Keratinocyte (primary cell): ENCODE measurements at regions not wholly inside any gene's neighbourhood (a gene's known extent, or its start where the extent isn't known, plus 50 kb on each side); places are given as distances from the start of the nearest gene placed in this dataset.

Experiments
- DNase-seq: peaks from one replicate; pipeline ENCODE4 v3.0.0-alpha.2; 2011; ENCODE audit warnings: low read depth, missing footprints, low spot score
- FAIRE-seq: peaks from 2 replicates; lab custom pipeline; 2011; peaks lifted over from hg19 to GRCh38; lab: Jason Lieb, UNC
- H2AFZ ChIP-seq: 2 replicates; pipeline ENCODE4 v1.6.0; 2012; ENCODE audit warnings: low read length, control low read depth, inconsistent platforms; ENCODE audit not compliant: control insufficient read depth
- H3K27ac ChIP-seq: 2 replicates; pipeline ENCODE4 v1.5.1; 2011; ENCODE audit warnings: low read length; ENCODE audit not compliant: control insufficient read depth, insufficient read depth
- H3K27me3 ChIP-seq: 3 replicates; pipeline ENCODE4 v1.6.0; 2011; ENCODE audit warnings: low read length; ENCODE audit not compliant: control insufficient read depth, insufficient read depth; ENCODE audit errors: extremely low read depth
- H3K36me3 ChIP-seq, 2 experiments: 2 replicates in 1 of 2; 3 replicates in 1 of 2; pipeline ENCODE4 v1.5.1; 2011; ENCODE audit warnings: low read length in 2 of 2, mild to moderate bottlenecking in 1 of 2; ENCODE audit not compliant: control insufficient read depth in 2 of 2, insufficient read depth in 2 of 2; ENCODE audit errors: extremely low read depth in 1 of 2
- H3K4me1 ChIP-seq: 3 replicates; pipeline ENCODE4 v1.5.1; 2011; ENCODE audit warnings: low read length; ENCODE audit not compliant: control insufficient read depth, insufficient read depth; ENCODE audit errors: extremely low read depth
- H3K4me2 ChIP-seq: 3 replicates; pipeline ENCODE4 v1.6.0; 2011; ENCODE audit warnings: low read depth, low read length; ENCODE audit not compliant: control insufficient read depth, insufficient read depth; ENCODE audit errors: extremely low read depth
- H3K4me3 ChIP-seq, 3 experiments: fragments of 200-600 bp in 1 of 3; sonication (generic) in 1 of 3; 2 replicates in 2 of 3; 3 replicates in 1 of 3; pipeline ENCODE4 v1.5.1; 2011 to 2016; ENCODE audit warnings: low read length in 3 of 3, mild to moderate bottlenecking in 3 of 3, control low read depth in 2 of 3, inconsistent platforms in 1 of 3, low read depth in 1 of 3, mixed read lengths in 1 of 3, mixed run types in 1 of 3, moderate library complexity in 1 of 3; ENCODE audit not compliant: control insufficient read depth in 2 of 3, insufficient read depth in 2 of 3; ENCODE audit errors: extremely low read depth in 1 of 3
- H3K79me2 ChIP-seq: 2 replicates; pipeline ENCODE4 v1.6.0; 2012; ENCODE audit warnings: low read length; ENCODE audit not compliant: control insufficient read depth, insufficient read depth
- H3K9ac ChIP-seq: 3 replicates; pipeline ENCODE4 v1.6.0; 2011; ENCODE audit warnings: low read length; ENCODE audit not compliant: control insufficient read depth, insufficient read depth; ENCODE audit errors: extremely low read depth
- H3K9me1 ChIP-seq: 3 replicates; pipeline ENCODE4 v1.6.0; 2011; ENCODE audit warnings: low read length; ENCODE audit not compliant: control insufficient read depth, insufficient read depth; ENCODE audit errors: extremely low read depth
- H3K9me3 ChIP-seq: 2 replicates; pipeline ENCODE4 v1.5.1; 2012; ENCODE audit warnings: low read depth, low read length; ENCODE audit not compliant: control insufficient read depth
- H4K20me1 ChIP-seq: 3 replicates; pipeline ENCODE4 v1.6.0; 2011; ENCODE audit warnings: low read length; ENCODE audit not compliant: control insufficient read depth, insufficient read depth; ENCODE audit errors: extremely low read depth
- CTCF ChIP-seq, 3 experiments: IDR thresholded peaks in 1 of 3; conservative IDR thresholded peaks in 1 of 3; optimal IDR thresholded peaks in 1 of 3; 2 replicates in 2 of 3; 3 replicates in 1 of 3; pipeline versions ENCODE3 to v1.5.1; 2011; ENCODE audit warnings: low read length in 3 of 3, mild to moderate bottlenecking in 3 of 3, moderate library complexity in 2 of 3, control low read depth in 1 of 3, inconsistent platforms in 1 of 3; ENCODE audit not compliant: insufficient read depth in 2 of 3; ENCODE audit errors: extremely low read depth in 1 of 3
- EZH2 ChIP-seq: IDR thresholded peaks from one replicate; pipeline ENCODE4 v1.6.1; 2012; ENCODE audit warnings: inconsistent platforms, mild to moderate bottlenecking, low read length, moderate library complexity
- dilution Hi-C: fragments of 300-500 bp; cut with MboI; formaldehyde crosslinking; loops from one replicate; pipeline ENCODE4 v1.7.0; 2020; ENCODE audit warnings: low sequenced_read_pairs; ENCODE audit not compliant: extremely low pct_ligation_motif_present

- H3K4me1 ChIP-seq: no peaks in the 10 kb centered on the region
- H2AFZ ChIP-seq: no peak overlapping the region
- H3K79me2 ChIP-seq: no peaks in the 10 kb centered on the region
- no peak overlapping the region for H3K9ac ChIP-seq
- H3K36me3 ChIP-seq: no peaks in the 10 kb centered on the region
- TF ChIP-seq CTCF (optimal IDR thresholded peaks at IDR 0.05 in 1 of 3, IDR thresholded peaks at IDR 0.05 in 1 of 3, conservative IDR thresholded peaks at IDR 0.05 in 1 of 3; ENCODE audit: extremely low read depth in 1 of 3, insufficient read depth in 2 of 3, low read length in 3 of 3): no peak
- H3K9me1 ChIP-seq: no peaks in the 10 kb centered on the region
- no peaks in the 10 kb centered on the region for H3K9me3 ChIP-seq
- DNase-seq (no peak), FAIRE-seq (no peak)
- H3K4me3 ChIP-seq: no peak overlapping the region
- no peak overlapping the region for H3K27ac ChIP-seq
- H4K20me1 ChIP-seq: no peaks in the 10 kb centered on the region
- no peaks in the 10 kb centered on the region for H3K27me3 ChIP-seq
- dilution Hi-C loops: no loop called here
- H3K4me2 ChIP-seq: no peak overlapping the region
Measured at GRCh38 chr11:70510571-70510970, 112.2 kb downstream of the CTTN start.

- H3K79me2 ChIP-seq: no peaks in the 10 kb centered on the region
- no peak overlapping the region for H3K9ac ChIP-seq
- no peaks in the 10 kb centered on the region for H3K4me1 ChIP-seq
- H2AFZ ChIP-seq: no peak overlapping the region
- dilution Hi-C loops: no loop called here
- H3K36me3 ChIP-seq: no peaks in the 10 kb centered on the region
- H4K20me1 ChIP-seq: no peaks in the 10 kb centered on the region
- H3K4me2 ChIP-seq: no peak overlapping the region
- FAIRE-seq (no peak), DNase-seq (no peak)
- H3K9me3 ChIP-seq: no peaks in the 10 kb centered on the region
- no peaks in the 10 kb centered on the region for H3K9me1 ChIP-seq
- no peaks in the 10 kb centered on the region for H3K27me3 ChIP-seq
- TF ChIP-seq CTCF (optimal IDR thresholded peaks at IDR 0.05 in 1 of 3, IDR thresholded peaks at IDR 0.05 in 1 of 3, conservative IDR thresholded peaks at IDR 0.05 in 1 of 3; ENCODE audit: extremely low read depth in 1 of 3, insufficient read depth in 2 of 3, low read length in 3 of 3) (peak in 1 of 3 experiments; percentile 40), EZH2 (no peak)
- no peak overlapping the region for H3K4me3 ChIP-seq
- H3K27ac ChIP-seq: no peak overlapping the region
Measured at GRCh38 chr11:70511345-70511744, 113.0 kb downstream of the CTTN start.
